ENCODE measurements at regions not wholly inside any gene's neighbourhood (a gene's known extent, or its start where the extent isn't known, plus 50 kb on each side); places are given as distances from the start of the nearest gene placed in this dataset.

DNA sequence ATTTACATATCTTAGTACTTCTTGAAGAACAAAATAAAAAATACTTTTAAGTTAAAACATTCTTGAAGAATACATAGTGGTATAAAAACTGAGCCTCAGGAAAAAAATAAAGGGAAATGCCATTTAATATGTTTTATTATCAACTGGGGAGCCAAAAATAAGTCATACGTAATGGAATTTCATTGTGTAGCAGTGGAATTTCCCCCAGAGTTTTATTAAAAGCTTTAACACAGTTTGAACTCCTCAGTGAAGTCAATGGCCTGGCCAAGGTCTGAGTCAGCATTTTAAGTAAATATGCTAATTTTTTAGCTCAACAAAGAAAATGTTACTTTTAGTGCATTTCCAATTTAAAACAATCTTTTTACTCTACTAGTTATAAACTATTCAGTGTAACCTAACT, 350.1 kb upstream of the ATP2B1 start:
- no peaks in the 10 kb centered on the region for H3K27me3 ChIP-seq (ENCODE audit: insufficient read depth, low read length)
- H3K4me1 ChIP-seq (ENCODE audit: insufficient read depth, low read length), result no peaks in the 10 kb centered on the region
- H3K4me3 ChIP-seq (ENCODE audit: low read length), result no peak overlapping the region
- no peaks in the 10 kb centered on the region for H3K36me3 ChIP-seq (ENCODE audit: insufficient read depth, low read length)
- H3K9me3 ChIP-seq (ENCODE audit: low read length), result no peaks in the 10 kb centered on the region
- no peak overlapping the region for H2AFZ ChIP-seq (ENCODE audit: low read depth, low read length)

DNA sequence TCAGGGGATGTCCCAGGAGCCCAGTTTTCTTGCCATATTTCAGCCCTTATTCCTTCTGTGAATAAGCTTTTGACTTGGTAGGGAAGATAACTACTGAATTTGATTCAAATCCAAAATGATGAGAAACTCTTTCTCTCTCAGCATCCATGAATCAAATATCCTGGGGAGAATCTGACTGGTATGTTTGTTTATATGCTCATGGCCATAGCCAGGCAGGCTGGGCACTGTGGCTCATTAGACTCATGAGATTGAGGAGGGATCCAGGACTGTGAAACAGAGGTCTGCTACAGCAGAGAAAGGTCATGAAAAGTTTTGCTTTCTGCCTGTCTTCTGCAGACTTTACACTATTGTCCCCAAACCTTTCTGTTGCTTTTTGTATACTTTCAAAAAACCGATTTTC, 346.4 kb upstream of the ATP2B1 start:
- Histone ChIP-seq H2AFZ (ENCODE audit: low read depth, low read length) (no peak overlapping the region), H3K4me3 (ENCODE audit: low read length) (no peak overlapping the region), H3K27me3 (ENCODE audit: insufficient read depth, low read length) (no peaks in the 10 kb centered on the region), H3K4me1 (ENCODE audit: insufficient read depth, low read length) (no peaks in the 10 kb centered on the region), H3K36me3 (ENCODE audit: insufficient read depth, low read length) (no peaks in the 10 kb centered on the region), H3K9me3 (ENCODE audit: low read length) (no peaks in the 10 kb centered on the region)

DNA sequence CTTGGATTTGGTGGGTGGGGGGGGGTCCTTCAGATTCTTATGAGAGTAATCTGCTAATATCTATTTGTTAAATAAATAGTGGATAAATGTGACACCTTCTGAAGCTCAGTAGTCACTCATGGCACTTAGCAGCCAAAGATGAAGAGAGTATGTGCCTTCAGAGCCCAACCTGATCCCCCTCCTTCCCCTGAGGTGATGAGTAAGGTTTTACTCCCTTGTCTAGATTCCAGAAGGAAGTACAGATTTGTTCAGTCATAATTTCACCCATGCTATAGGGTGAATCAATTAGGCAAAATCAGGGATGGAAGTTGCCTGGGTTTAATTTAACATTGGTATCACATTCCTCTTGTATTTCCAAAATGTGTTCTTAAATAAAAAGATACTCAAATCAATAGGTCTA, 340.3 kb upstream of the ATP2B1 start:
- H2AFZ ChIP-seq (ENCODE audit: low read depth, low read length), result no peak overlapping the region

DNA sequence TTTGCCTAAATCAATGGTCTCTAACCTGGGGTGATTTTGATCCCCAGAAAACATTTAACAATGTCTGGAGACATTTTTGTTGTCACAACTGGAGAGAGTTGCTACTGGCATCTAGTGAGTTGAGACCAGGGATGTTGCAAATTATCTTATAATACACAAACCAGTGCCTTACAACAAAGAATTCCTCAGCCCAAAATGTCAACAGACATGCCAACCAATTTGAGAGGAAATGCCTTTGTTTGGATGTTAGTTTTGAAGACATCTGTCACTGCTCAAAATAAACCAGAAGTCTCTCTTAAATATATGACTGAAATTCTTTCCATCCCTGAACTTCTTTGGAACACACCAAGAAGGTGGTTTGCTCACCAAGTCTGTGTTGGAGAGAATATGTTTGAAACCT, 336.9 kb upstream of the ATP2B1 start:
- no peaks in the 10 kb centered on the region for H3K36me3 ChIP-seq (ENCODE audit: insufficient read depth, low read length)
- no peak overlapping the region for H2AFZ ChIP-seq (ENCODE audit: low read depth, low read length)
- no peaks in the 10 kb centered on the region for H3K27me3 ChIP-seq (ENCODE audit: insufficient read depth, low read length)
- no peak overlapping the region for H3K4me3 ChIP-seq (ENCODE audit: low read length)
- H3K9me3 ChIP-seq (ENCODE audit: low read length), result no peaks in the 10 kb centered on the region
- peaks cover 20% of the 10 kb centered on the region for H3K4me1 ChIP-seq (ENCODE audit: insufficient read depth, low read length)

More for the DNA sequence above, 340.3 kb upstream of the ATP2B1 start:
- Histone ChIP-seq H3K9me3 (ENCODE audit: low read length) (no peaks in the 10 kb centered on the region), H3K36me3 (ENCODE audit: insufficient read depth, low read length) (no peaks in the 10 kb centered on the region), H3K4me1 (ENCODE audit: insufficient read depth, low read length) (peaks cover 4% of the 10 kb centered on the region), H3K27me3 (ENCODE audit: insufficient read depth, low read length) (no peaks in the 10 kb centered on the region), H3K4me3 (ENCODE audit: low read length) (no peak overlapping the region)

DNA sequence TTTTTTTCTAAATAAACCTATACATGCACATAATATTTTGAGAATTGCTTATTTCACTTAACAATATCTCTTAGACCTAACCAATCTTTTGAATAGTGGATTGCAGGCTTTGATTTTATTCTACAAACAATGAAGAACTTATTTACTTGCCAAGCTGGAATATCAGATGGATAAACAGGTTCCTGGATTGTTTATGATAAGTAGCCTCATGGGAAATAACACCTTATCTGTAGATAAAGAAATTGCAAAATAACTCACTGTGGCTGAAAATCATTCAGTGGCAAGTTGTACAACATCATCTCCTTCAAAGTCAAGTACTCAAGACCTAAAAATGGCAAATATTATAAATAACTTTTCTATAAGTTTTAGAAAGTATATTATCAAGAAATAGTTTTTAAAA, 335.4 kb upstream of the ATP2B1 start:
- Histone ChIP-seq H3K27me3 (ENCODE audit: insufficient read depth, low read length) (no peaks in the 10 kb centered on the region), H3K4me1 (ENCODE audit: insufficient read depth, low read length) (peaks cover 20% of the 10 kb centered on the region), H3K9me3 (ENCODE audit: low read length) (no peaks in the 10 kb centered on the region), H3K4me3 (ENCODE audit: low read length) (no peak overlapping the region), H3K36me3 (ENCODE audit: insufficient read depth, low read length) (no peaks in the 10 kb centered on the region), H2AFZ (ENCODE audit: low read depth, low read length) (no peak overlapping the region)

DNA sequence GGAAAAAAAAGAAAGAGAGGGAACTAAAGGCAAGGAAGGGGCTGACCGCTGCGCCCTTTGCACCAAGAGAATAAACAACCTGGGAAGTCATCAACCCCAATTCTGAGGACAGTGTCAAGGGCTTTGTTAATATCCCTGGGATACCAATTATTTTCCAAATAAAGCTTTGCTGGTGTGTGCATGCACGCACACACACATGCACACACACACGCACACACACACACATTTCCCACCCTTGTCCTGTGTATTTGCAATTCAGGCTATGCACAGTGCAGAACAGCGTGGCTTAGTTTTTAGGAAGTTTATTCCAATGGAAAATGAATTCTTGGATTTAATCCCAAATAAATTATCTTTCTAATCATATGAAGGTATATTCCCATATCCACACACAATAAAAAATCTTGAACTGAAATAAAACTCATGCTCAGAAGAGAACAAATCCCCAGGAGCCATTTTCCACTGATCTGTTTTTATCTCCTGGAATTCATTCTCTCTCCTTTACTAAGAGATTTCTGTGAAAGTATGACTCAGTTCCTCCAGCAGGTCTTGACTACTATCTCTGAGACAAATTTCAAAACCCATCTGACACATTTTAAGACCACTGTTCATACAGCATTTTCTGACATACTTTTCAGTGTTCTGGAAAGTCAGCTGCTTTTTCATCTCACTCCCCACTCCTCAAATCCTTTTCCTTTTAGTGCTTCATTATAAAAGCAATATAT, 334.4 kb upstream of the ATP2B1 start:
- Histone ChIP-seq H3K4me1 (ENCODE audit: insufficient read depth, low read length) (peaks cover 20% of the 10 kb centered on the region), H3K36me3 (ENCODE audit: insufficient read depth, low read length) (no peaks in the 10 kb centered on the region), H3K27me3 (ENCODE audit: insufficient read depth, low read length) (no peaks in the 10 kb centered on the region), H3K9me3 (ENCODE audit: low read length) (no peaks in the 10 kb centered on the region), H3K4me3 (ENCODE audit: low read length) (no peak overlapping the region), H2AFZ (ENCODE audit: low read depth, low read length) (peak overlapping the region; percentile 16)

DNA sequence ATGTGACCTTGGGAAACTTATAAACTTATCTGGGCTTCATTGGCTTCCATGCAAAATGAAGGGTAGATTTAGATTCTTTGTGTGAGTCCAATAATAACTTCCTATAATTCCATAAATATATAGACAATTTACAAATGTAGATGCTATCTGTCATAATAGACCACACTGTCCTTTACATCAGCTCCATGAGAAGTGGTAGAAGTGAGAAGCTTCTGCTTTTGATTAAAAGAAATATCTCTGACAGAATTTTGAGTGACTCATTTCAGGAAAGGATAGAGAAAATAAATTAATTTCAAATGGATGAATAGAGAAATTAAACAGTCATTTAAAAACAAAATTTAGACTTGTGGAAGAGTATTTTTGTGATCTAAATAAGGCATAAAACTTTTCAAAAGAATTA, 329.7 kb upstream of the ATP2B1 start:
- Histone ChIP-seq H3K4me3 (ENCODE audit: low read length) (no peak overlapping the region), H3K9me3 (ENCODE audit: low read length) (no peaks in the 10 kb centered on the region), H3K36me3 (ENCODE audit: insufficient read depth, low read length) (no peaks in the 10 kb centered on the region), H3K27me3 (ENCODE audit: insufficient read depth, low read length) (no peaks in the 10 kb centered on the region), H3K4me1 (ENCODE audit: insufficient read depth, low read length) (peaks cover 10% of the 10 kb centered on the region), H2AFZ (ENCODE audit: low read depth, low read length) (no peak overlapping the region)

DNA sequence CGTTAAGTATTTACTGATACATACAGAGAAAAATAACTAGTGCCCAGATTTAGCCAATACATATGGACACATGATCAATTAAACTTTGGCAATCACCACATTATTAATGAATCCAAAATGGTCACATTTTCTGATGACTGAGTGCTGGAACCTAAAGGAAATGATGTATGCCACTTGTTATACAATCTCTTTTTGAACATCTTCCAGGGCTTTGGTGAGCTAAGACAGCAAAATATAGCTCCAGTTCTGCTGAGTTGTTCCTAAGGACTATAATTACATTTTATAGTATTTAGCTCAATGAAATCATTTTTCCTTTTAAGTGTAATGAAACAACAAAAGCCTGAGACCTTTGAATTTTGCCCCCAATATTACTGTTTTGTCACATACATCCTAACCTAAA, 329.1 kb upstream of the ATP2B1 start:
- Histone ChIP-seq H3K36me3 (ENCODE audit: insufficient read depth, low read length) (no peaks in the 10 kb centered on the region), H3K9me3 (ENCODE audit: low read length) (no peaks in the 10 kb centered on the region), H2AFZ (ENCODE audit: low read depth, low read length) (no peak overlapping the region), H3K27me3 (ENCODE audit: insufficient read depth, low read length) (no peaks in the 10 kb centered on the region), H3K4me1 (ENCODE audit: insufficient read depth, low read length) (peaks cover 5% of the 10 kb centered on the region), H3K4me3 (ENCODE audit: low read length) (no peak overlapping the region)

DNA sequence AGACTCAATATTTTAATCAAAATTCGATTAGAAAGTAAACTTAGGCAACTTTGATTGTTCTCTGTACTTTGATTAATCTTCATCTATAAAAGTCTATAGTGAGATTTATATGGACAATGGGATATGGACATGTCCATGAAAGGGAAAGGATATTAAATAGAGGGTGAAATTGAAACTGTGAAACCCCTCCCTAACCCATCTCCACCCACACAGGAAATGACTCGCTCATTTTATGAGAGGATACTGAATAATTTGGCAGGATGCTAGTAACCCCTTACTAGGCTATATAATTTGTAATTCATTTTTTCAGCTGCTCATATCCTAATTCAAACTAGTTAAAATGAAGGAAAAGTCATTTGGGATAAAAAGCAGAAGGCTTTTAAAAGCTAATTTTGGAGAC, 328.0 kb upstream of the ATP2B1 start:
- Histone ChIP-seq H2AFZ (ENCODE audit: low read depth, low read length) (no peak overlapping the region), H3K36me3 (ENCODE audit: insufficient read depth, low read length) (no peaks in the 10 kb centered on the region), H3K4me3 (ENCODE audit: low read length) (no peak overlapping the region), H3K9me3 (ENCODE audit: low read length) (no peaks in the 10 kb centered on the region), H3K27me3 (ENCODE audit: insufficient read depth, low read length) (no peaks in the 10 kb centered on the region), H3K4me1 (ENCODE audit: insufficient read depth, low read length) (no peaks in the 10 kb centered on the region)

DNA sequence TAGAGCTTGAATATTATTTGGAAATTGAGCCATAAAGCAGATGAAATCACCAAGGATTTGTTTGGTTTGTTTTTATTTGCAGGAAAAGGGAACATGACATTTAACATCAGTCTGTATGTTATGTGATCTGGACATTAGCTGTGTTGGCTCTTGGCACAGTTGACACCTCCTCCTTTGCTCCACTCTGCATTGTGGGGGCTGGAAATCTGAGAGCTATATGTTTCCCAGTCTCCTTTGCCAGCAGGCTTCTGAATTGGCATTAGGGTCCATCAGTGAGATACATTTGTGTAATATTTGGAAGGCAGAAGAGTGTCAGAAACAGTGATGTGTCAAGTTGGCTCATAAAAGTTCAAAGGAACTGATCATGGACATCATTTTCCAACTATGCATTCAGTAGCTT, 322.1 kb upstream of the ATP2B1 start:
- Histone ChIP-seq H3K27me3 (ENCODE audit: insufficient read depth, low read length) (no peaks in the 10 kb centered on the region), H3K36me3 (ENCODE audit: insufficient read depth, low read length) (no peaks in the 10 kb centered on the region), H3K4me3 (ENCODE audit: low read length) (no peak overlapping the region), H3K9me3 (ENCODE audit: low read length) (no peaks in the 10 kb centered on the region), H3K4me1 (ENCODE audit: insufficient read depth, low read length) (no peaks in the 10 kb centered on the region), H2AFZ (ENCODE audit: low read depth, low read length) (no peak overlapping the region)

DNA sequence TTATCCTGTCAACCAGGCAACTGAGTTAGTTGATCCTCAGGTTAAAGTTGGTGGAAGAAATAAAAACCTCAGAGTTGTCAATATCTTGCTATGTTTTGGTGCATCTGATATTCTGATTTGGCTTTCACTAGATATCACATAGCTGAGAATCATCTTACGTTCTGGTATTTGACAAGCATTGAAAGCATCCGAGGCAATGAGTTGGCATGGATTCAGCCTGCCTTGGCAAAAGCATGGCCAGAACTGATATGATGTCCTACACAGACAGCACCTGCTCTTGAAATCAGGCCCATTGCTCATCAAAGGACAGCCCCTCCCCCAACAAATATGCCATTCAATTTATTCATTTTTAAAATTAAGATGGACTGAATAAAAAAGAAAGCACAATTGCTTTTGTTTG, 320.7 kb upstream of the ATP2B1 start:
- no peak overlapping the region for H3K4me3 ChIP-seq (ENCODE audit: low read length)

DNA sequence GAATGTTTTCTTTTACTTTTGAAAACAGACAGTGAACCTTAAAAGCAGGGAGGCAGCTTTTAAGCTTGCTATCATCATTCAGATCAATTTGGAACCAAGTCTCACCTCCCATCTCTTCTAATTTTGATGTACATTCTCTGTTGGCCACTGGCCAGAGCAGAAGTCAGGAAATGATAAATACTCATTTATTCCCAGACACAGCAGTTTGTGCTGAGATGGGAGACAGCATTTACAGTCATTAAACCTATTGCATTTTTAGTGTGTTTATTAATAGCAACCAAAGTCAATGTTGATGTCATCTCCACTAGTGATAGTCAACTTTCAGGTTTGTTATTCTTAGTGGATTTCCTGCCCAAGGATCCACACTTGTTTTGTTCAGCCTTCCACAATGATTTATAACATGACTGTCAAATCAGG, 320.0 kb upstream of the ATP2B1 start:
- H3K36me3 ChIP-seq (ENCODE audit: insufficient read depth, low read length), result no peaks in the 10 kb centered on the region
- H3K4me1 ChIP-seq (ENCODE audit: insufficient read depth, low read length), result no peaks in the 10 kb centered on the region
- H3K27me3 ChIP-seq (ENCODE audit: insufficient read depth, low read length), result no peaks in the 10 kb centered on the region
- H2AFZ ChIP-seq (ENCODE audit: low read depth, low read length), result no peak overlapping the region
- H3K4me3 ChIP-seq (ENCODE audit: low read length), result no peak overlapping the region
- no peaks in the 10 kb centered on the region for H3K9me3 ChIP-seq (ENCODE audit: low read length)

More for the DNA sequence above, 320.7 kb upstream of the ATP2B1 start:
- no peaks in the 10 kb centered on the region for H3K4me1 ChIP-seq (ENCODE audit: insufficient read depth, low read length)
- H2AFZ ChIP-seq (ENCODE audit: low read depth, low read length), result no peak overlapping the region
- H3K27me3 ChIP-seq (ENCODE audit: insufficient read depth, low read length), result no peaks in the 10 kb centered on the region
- H3K9me3 ChIP-seq (ENCODE audit: low read length), result no peaks in the 10 kb centered on the region
- no peaks in the 10 kb centered on the region for H3K36me3 ChIP-seq (ENCODE audit: insufficient read depth, low read length)

DNA sequence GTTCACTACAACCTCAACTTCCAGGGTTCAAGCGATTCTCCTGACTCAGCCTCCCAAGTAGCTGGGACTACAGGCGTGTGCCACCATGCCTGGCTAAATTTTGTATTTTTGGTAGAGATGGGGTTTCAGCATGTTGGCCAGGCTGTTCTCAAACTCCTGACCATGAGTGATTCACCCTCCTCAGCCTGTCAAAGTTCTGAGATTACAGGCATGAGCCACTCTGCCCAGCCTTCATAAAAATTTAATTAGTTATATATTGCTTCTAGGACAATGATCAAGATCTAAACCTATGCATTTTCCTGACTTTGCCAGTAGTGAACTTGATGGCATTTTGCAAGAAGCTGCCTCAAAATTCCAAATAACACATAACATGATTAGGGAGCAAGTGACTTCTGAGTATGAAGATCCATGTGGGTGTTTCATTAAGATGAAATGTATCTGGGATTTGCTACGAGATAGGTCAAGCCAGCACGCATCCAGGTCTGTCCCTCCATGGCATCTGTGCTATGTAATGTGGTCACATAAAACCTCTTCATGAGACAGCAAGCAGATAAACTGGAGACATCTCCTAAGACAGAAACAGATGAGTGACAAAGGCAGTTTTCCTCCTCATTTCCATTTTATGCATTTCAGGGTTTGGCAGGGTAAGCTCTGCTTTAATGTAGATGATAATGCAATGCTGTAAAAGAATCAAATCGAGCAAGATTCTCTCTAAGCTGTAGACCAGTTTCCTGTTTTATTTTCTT, 319.4 kb upstream of the ATP2B1 start:
- Histone ChIP-seq H3K4me3 (ENCODE audit: low read length) (no peak overlapping the region), H3K9me3 (ENCODE audit: low read length) (no peaks in the 10 kb centered on the region), H3K36me3 (ENCODE audit: insufficient read depth, low read length) (no peaks in the 10 kb centered on the region), H3K4me1 (ENCODE audit: insufficient read depth, low read length) (no peaks in the 10 kb centered on the region), H2AFZ (ENCODE audit: low read depth, low read length) (no peak overlapping the region), H3K27me3 (ENCODE audit: insufficient read depth, low read length) (no peaks in the 10 kb centered on the region)

Data from neuron (in vitro differentiated cells).